WTC11 (cell line): ENCODE measurements at regions not wholly inside any gene's neighbourhood (a gene's known extent, or its start where the extent isn't known, plus 50 kb on each side); places are given as distances from the start of the nearest gene placed in this dataset.

Experiments
- ESRRA ChIP-seq: sonication (generic); formaldehyde crosslinking; IDR thresholded peaks from 2 replicates; pipeline ENCODE4 v1.8.1; 2022; ENCODE audit warnings: mild to moderate bottlenecking, missing genetic modification reagents, borderline replicate concordance
- FOXK1 ChIP-seq: sonication (generic); formaldehyde crosslinking; IDR thresholded peaks from 2 replicates; pipeline ENCODE4 v1.8.0; 2022; ENCODE audit warnings: mild to moderate bottlenecking, moderate library complexity, missing genetic modification reagents
- JAZF1 ChIP-seq: fragments of 250-450 bp; sonication (Bioruptor Pico); IDR thresholded peaks from 2 replicates; pipeline ENCODE4 v1.9.0; 2021; ENCODE audit warnings: moderate library complexity, mild to moderate bottlenecking, inconsistent platforms
- JUN ChIP-seq: sonication (generic); formaldehyde crosslinking; IDR thresholded peaks from 2 replicates; pipeline ENCODE4 v1.8.0; 2023; ENCODE audit warnings: mild to moderate bottlenecking, missing genetic modification reagents
- MXD4 ChIP-seq: fragments of 250-450 bp; sonication (Bioruptor Pico); IDR thresholded peaks from 2 replicates; pipeline ENCODE4 v1.8.0; 2021; ENCODE audit warnings: mild to moderate bottlenecking, moderate library complexity, borderline replicate concordance
- SOX15 ChIP-seq: fragments of 250-450 bp; sonication (Bioruptor Pico); IDR thresholded peaks from 2 replicates; pipeline ENCODE4 v1.9.0; 2021; ENCODE audit warnings: mild to moderate bottlenecking
- SP1 ChIP-seq: sonication (generic); formaldehyde crosslinking; conservative IDR thresholded peaks from 2 replicates; pipeline ENCODE4 v1.8.1; 2022; ENCODE audit warnings: missing genetic modification reagents
- TEAD4 ChIP-seq: sonication (generic); formaldehyde crosslinking; IDR thresholded peaks from 2 replicates; pipeline ENCODE4 v1.8.0; 2022; ENCODE audit warnings: mild to moderate bottlenecking, missing genetic modification reagents
- TP53 ChIP-seq: sonication (generic); formaldehyde crosslinking; IDR thresholded peaks from 2 replicates; pipeline ENCODE4 v1.8.1; 2023; ENCODE audit warnings: mild to moderate bottlenecking, missing genetic modification reagents
- ZNF232 ChIP-seq: sonication (generic); formaldehyde crosslinking; IDR thresholded peaks from 2 replicates; pipeline ENCODE4 v1.8.0; 2022; ENCODE audit warnings: mild to moderate bottlenecking, missing genetic modification reagents
- TF ChIP-seq, protein P1 (sequence below): fragments of 200-600 bp; IDR thresholded peaks from 2 replicates; pipeline ENCODE4 v1.8.0; 2022; ENCODE audit warnings: antibody characterized with exemption
- TF ChIP-seq, protein P2 (sequence below): sonication (generic); formaldehyde crosslinking; IDR thresholded peaks from 2 replicates; pipeline ENCODE4 v1.8.1; 2022; ENCODE audit warnings: mild to moderate bottlenecking, missing genetic modification reagents, moderate library complexity, borderline replicate concordance
- TF ChIP-seq, protein P3 (sequence below): sonication (generic); formaldehyde crosslinking; IDR thresholded peaks from 2 replicates; pipeline ENCODE4 v1.8.1; 2023; ENCODE audit warnings: mild to moderate bottlenecking, missing genetic modification reagents, moderate library complexity
- TF ChIP-seq, protein P4 (sequence below): sonication (generic); formaldehyde crosslinking; IDR thresholded peaks from 2 replicates; pipeline ENCODE4 v1.8.0; 2022; ENCODE audit warnings: mild to moderate bottlenecking, missing genetic modification reagents

DNA sequence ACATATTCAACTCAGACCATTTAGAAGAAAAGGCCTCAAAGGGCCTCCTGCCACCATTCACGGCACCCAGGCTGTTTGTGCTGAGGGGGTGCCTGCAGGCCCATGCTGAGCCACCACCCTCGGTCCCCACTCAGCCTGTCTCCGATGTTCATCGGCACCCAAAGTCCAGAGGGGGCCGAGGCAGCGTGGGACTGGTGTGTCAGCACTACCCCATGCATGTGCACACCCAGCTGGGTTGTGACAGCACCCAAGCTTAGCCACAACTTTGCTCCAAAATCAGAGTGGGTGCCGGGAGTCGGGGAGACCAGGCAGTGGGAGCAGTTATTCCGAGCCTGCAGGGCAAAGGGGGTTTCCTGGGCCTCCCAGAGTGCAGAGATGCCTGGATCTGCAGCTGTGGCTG is 508.5 kb upstream of the ZNF717 start:
- TF ChIP-seq, protein P1, sequence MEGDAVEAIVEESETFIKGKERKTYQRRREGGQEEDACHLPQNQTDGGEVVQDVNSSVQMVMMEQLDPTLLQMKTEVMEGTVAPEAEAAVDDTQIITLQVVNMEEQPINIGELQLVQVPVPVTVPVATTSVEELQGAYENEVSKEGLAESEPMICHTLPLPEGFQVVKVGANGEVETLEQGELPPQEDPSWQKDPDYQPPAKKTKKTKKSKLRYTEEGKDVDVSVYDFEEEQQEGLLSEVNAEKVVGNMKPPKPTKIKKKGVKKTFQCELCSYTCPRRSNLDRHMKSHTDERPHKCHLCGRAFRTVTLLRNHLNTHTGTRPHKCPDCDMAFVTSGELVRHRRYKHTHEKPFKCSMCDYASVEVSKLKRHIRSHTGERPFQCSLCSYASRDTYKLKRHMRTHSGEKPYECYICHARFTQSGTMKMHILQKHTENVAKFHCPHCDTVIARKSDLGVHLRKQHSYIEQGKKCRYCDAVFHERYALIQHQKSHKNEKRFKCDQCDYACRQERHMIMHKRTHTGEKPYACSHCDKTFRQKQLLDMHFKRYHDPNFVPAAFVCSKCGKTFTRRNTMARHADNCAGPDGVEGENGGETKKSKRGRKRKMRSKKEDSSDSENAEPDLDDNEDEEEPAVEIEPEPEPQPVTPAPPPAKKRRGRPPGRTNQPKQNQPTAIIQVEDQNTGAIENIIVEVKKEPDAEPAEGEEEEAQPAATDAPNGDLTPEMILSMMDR: no peak
- TF ChIP-seq FOXK1 (CRISPR knock-in tag) (no peak), ZNF232 (CRISPR knock-in tag) (no peak), TP53 (CRISPR knock-in tag) (no peak), TEAD4 (CRISPR knock-in tag) (no peak), SOX15 (CRISPR knock-in tag) (no peak), MXD4 (CRISPR knock-in tag) (no peak), SP1 (CRISPR knock-in tag) (no peak), ESRRA (no peak), JAZF1 (CRISPR knock-in tag) (no peak), JUN (CRISPR knock-in tag) (no peak)
- TF ChIP-seq, protein P2, sequence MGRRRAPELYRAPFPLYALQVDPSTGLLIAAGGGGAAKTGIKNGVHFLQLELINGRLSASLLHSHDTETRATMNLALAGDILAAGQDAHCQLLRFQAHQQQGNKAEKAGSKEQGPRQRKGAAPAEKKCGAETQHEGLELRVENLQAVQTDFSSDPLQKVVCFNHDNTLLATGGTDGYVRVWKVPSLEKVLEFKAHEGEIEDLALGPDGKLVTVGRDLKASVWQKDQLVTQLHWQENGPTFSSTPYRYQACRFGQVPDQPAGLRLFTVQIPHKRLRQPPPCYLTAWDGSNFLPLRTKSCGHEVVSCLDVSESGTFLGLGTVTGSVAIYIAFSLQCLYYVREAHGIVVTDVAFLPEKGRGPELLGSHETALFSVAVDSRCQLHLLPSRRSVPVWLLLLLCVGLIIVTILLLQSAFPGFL (CRISPR knock-in tag): no peak
- TF ChIP-seq, protein P3, sequence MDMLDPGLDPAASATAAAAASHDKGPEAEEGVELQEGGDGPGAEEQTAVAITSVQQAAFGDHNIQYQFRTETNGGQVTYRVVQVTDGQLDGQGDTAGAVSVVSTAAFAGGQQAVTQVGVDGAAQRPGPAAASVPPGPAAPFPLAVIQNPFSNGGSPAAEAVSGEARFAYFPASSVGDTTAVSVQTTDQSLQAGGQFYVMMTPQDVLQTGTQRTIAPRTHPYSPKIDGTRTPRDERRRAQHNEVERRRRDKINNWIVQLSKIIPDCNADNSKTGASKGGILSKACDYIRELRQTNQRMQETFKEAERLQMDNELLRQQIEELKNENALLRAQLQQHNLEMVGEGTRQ (CRISPR knock-in tag): no peak
- TF ChIP-seq, protein P4, sequence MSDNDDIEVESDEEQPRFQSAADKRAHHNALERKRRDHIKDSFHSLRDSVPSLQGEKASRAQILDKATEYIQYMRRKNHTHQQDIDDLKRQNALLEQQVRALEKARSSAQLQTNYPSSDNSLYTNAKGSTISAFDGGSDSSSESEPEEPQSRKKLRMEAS (CRISPR knock-in tag): no peak
